Endothelial cell of umbilical vein (primary cell): ENCODE measurements at regions not wholly inside any gene's neighbourhood (a gene's known extent, or its start where the extent isn't known, plus 50 kb on each side); places are given as distances from the start of the nearest gene placed in this dataset.

ENCODE experiments used
- BruUV-seq: library from RNA; stranded (reverse); fragments of 400-500 nt; replicated peaks from 2 replicates; lab custom pipeline; 2021; lab: Mats Ljungman, UMichigan
- CTCF ChIA-PET: fragments of 300-600, 350-600 bp; sonication (Branson Sonifier 250); formaldehyde crosslinking; loops from one replicate; lab custom pipeline; 2021; ENCODE audit warnings: antibody characterized with exemption, inconsistent platforms; lab: Charles Lee
- POLR2A ChIA-PET: fragments of 300-600, 350-600 bp; sonication (Branson Sonifier 250); formaldehyde crosslinking; loops from one replicate; lab custom pipeline; 2021; ENCODE audit warnings: antibody characterized with exemption, inconsistent platforms; lab: Charles Lee
- DNase-seq: peaks from one replicate; pipeline ENCODE4 v3.0.0-alpha.2; 2011; ENCODE audit warnings: low read depth, low spot score
- FAIRE-seq: peaks from 2 replicates; lab custom pipeline; 2011; peaks lifted over from hg19 to GRCh38; lab: Jason Lieb, UNC
- H2AFZ ChIP-seq: 2 replicates; pipeline ENCODE4 v1.6.0; 2012; ENCODE audit warnings: low read depth, low read length, control low read depth, inconsistent platforms
- H3K27ac ChIP-seq: 2 replicates; pipeline ENCODE4 v1.5.1; 2011; ENCODE audit warnings: low read depth, mild to moderate bottlenecking, control low read depth, low read length, moderate library complexity; ENCODE audit not compliant: insufficient read depth
- H3K27me3 ChIP-seq, 2 experiments: 2 replicates each; pipeline versions ENCODE4 v1.6.0 to v1.6.1; 2011; ENCODE audit warnings: low read length in 2 of 2, mixed read lengths in 1 of 2; ENCODE audit not compliant: control insufficient read depth in 2 of 2, insufficient read depth in 2 of 2
- H3K36me3 ChIP-seq, 2 experiments: 2 replicates in 1 of 2; 3 replicates in 1 of 2; pipeline ENCODE4 v1.5.1; 2011; ENCODE audit warnings: low read length in 2 of 2, mild to moderate bottlenecking in 1 of 2, moderate library complexity in 1 of 2; ENCODE audit not compliant: control insufficient read depth in 2 of 2, insufficient read depth in 2 of 2; ENCODE audit errors: extremely low read depth in 1 of 2
- H3K4me1 ChIP-seq: 3 replicates; pipeline ENCODE4 v1.5.1; 2011; ENCODE audit warnings: mild to moderate bottlenecking, low read length; ENCODE audit not compliant: control insufficient read depth, insufficient read depth; ENCODE audit errors: extremely low read depth
- H3K4me2 ChIP-seq: 2 replicates; pipeline ENCODE4 v1.6.1; 2011; ENCODE audit warnings: low read length, control low read depth, mixed read lengths; ENCODE audit not compliant: insufficient read depth
- H3K4me3 ChIP-seq, 3 experiments: fragments of 200-600 bp in 1 of 3; sonication (generic), shearing (Covaris generic) in 1 of 3; replicated peaks in 1 of 3; 2 replicates each; pipeline ENCODE4 v1.5.1; 2011 to 2016; ENCODE audit warnings: control low read depth in 3 of 3, low read length in 3 of 3, mild to moderate bottlenecking in 2 of 3, inconsistent platforms in 1 of 3, low read depth in 1 of 3, moderate library complexity in 1 of 3; ENCODE audit not compliant: insufficient read depth in 1 of 3
- H3K79me2 ChIP-seq: 2 replicates; pipeline ENCODE4 v1.6.0; 2012; ENCODE audit warnings: low read length, inconsistent platforms; ENCODE audit not compliant: control insufficient read depth, insufficient read depth
- H3K9ac ChIP-seq: replicated peaks from 2 replicates; pipeline ENCODE3; 2011; ENCODE audit warnings: low read length, control low read depth; ENCODE audit not compliant: insufficient read depth; ENCODE audit errors: extremely low read depth
- H3K9me1 ChIP-seq: replicated peaks from 3 replicates; pipeline ENCODE4 v1.6.0; 2011; ENCODE audit warnings: mild to moderate bottlenecking, low read length; ENCODE audit not compliant: control insufficient read depth, insufficient read depth; ENCODE audit errors: extremely low read depth
- H3K9me3 ChIP-seq: replicated peaks from 2 replicates; pipeline ENCODE4 v1.5.1; 2012; ENCODE audit warnings: low read length, inconsistent platforms; ENCODE audit not compliant: control insufficient read depth, insufficient read depth
- H4K20me1 ChIP-seq: replicated peaks from 2 replicates; pipeline ENCODE3; 2011; ENCODE audit warnings: mild to moderate bottlenecking, low read length; ENCODE audit not compliant: control insufficient read depth, insufficient read depth; ENCODE audit errors: extremely low read depth
- EZH2 ChIP-seq: IDR thresholded peaks from 2 replicates; pipeline ENCODE4 v1.6.1; 2012; ENCODE audit warnings: borderline replicate concordance, low read depth, mild to moderate bottlenecking, moderate library complexity, low read length, inconsistent platforms; ENCODE audit not compliant: severe bottlenecking
- FOS ChIP-seq: IDR thresholded peaks from 2 replicates; pipeline ENCODE4 v1.6.1; 2011; ENCODE audit warnings: mild to moderate bottlenecking, low read length, moderate library complexity, borderline replicate concordance; ENCODE audit not compliant: insufficient read depth
- GATA2 ChIP-seq: IDR thresholded peaks from 2 replicates; pipeline ENCODE4 v1.7.0; 2011; ENCODE audit warnings: low read depth, mild to moderate bottlenecking, moderate library complexity, mixed read lengths, low read length; ENCODE audit not compliant: insufficient read length, insufficient read depth
- JUN ChIP-seq: IDR thresholded peaks from 2 replicates; pipeline ENCODE4 v1.6.1; 2011; ENCODE audit warnings: borderline replicate concordance, low read depth; ENCODE audit not compliant: insufficient read length, insufficient read depth
- MYC ChIP-seq: IDR thresholded peaks from one replicate; pipeline ENCODE4 v1.6.1; 2011; ENCODE audit warnings: mild to moderate bottlenecking, low read depth, low read length
- POLR2A ChIP-seq: IDR thresholded peaks from 2 replicates; pipeline ENCODE4 v1.6.1; 2012; ENCODE audit warnings: low read depth, mild to moderate bottlenecking, control low read depth, low read length
- POLR2AphosphoS5 ChIP-seq: IDR thresholded peaks from 2 replicates; pipeline ENCODE4 v1.6.1; 2012; ENCODE audit warnings: low read depth, mild to moderate bottlenecking, control low read depth, low read length, moderate library complexity; ENCODE audit not compliant: insufficient read depth
- dilution Hi-C: fragments of 300-500 bp; cut with MboI; formaldehyde crosslinking; loops from one replicate; pipeline ENCODE4 v1.15.0; 2019; ENCODE audit warnings: low sequenced_read_pairs; ENCODE audit not compliant: extremely low pct_ligation_motif_present
- intact Hi-C: fragments of 100-400 bp; cut with micrococcal nuclease; formaldehyde crosslinking; loops from one replicate; pipeline ENCODE4 v1.10.0; 2022
- TF ChIP-seq, protein P1 (sequence below), 2 donors: IDR thresholded peaks; 1 replicate in 1 of 2; 2 replicates in 1 of 2; pipeline ENCODE4 v1.5.1; 2011; ENCODE audit warnings: low read length in 2 of 2, mild to moderate bottlenecking in 2 of 2, moderate library complexity in 2 of 2, control low read depth in 1 of 2, inconsistent platforms in 1 of 2, low read depth in 1 of 2; ENCODE audit not compliant: insufficient read depth in 1 of 2; ENCODE audit errors: extremely low read depth in 1 of 2
- TF ChIP-seq, protein P2 (sequence below): IDR thresholded peaks from 2 replicates; pipeline ENCODE4 v1.6.1; 2011; ENCODE audit not compliant: insufficient read depth, insufficient read length

DNA sequence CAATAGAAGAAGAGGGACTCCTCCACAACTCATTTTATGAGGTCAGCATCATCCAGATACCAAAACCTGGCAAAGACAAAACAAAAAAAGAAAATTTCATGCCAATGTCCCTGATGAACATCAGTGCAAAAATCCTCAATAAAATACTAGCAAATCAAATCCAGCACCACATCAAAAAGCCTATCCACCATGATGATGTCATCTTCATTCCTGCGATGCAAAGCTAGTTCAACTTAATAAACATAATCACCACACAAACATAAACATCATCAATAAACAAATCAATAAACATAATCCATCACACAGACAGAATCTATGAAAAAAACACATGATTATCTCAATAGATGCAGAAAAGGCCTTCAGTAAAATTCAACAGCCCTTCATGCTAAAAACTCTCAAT, 342.1 kb downstream of the RSL24D1 start:
- no peak for FAIRE-seq

More for the DNA sequence above, 342.1 kb downstream of the RSL24D1 start:
- Histone ChIP-seq H3K4me2 (no peak overlapping the region), H3K27me3 (no peaks in the 10 kb centered on the region), H3K9me1 (no peaks in the 10 kb centered on the region), H3K27ac (no peak overlapping the region), H3K4me3 (no peak overlapping the region), H3K9me3 (no peaks in the 10 kb centered on the region), H3K36me3 (no peaks in the 10 kb centered on the region), H3K79me2 (no peaks in the 10 kb centered on the region), H2AFZ (no peak overlapping the region), H4K20me1 (no peaks in the 10 kb centered on the region), H3K9ac (no peak overlapping the region), H3K4me1 (no peaks in the 10 kb centered on the region)
- BruUV-seq = no TSS peak
- DNase-seq = no peak
- POLR2A ChIA-PET = no interaction called here
- CTCF ChIA-PET = no interaction called here
- intact Hi-C loops = no loop called here
- TF ChIP-seq POLR2AphosphoS5 = no peak
- TF ChIP-seq, protein P1, sequence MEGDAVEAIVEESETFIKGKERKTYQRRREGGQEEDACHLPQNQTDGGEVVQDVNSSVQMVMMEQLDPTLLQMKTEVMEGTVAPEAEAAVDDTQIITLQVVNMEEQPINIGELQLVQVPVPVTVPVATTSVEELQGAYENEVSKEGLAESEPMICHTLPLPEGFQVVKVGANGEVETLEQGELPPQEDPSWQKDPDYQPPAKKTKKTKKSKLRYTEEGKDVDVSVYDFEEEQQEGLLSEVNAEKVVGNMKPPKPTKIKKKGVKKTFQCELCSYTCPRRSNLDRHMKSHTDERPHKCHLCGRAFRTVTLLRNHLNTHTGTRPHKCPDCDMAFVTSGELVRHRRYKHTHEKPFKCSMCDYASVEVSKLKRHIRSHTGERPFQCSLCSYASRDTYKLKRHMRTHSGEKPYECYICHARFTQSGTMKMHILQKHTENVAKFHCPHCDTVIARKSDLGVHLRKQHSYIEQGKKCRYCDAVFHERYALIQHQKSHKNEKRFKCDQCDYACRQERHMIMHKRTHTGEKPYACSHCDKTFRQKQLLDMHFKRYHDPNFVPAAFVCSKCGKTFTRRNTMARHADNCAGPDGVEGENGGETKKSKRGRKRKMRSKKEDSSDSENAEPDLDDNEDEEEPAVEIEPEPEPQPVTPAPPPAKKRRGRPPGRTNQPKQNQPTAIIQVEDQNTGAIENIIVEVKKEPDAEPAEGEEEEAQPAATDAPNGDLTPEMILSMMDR (IDR thresholded peaks at IDR 0.05; ENCODE audit: extremely low read depth in 1 of 2, insufficient read depth in 1 of 2, low read depth in 1 of 2, low read length in 2 of 2) = no peak
- TF ChIP-seq EZH2 = no peak
- no peak for TF ChIP-seq POLR2A
- TF ChIP-seq JUN = no peak
- TF ChIP-seq, protein P2, sequence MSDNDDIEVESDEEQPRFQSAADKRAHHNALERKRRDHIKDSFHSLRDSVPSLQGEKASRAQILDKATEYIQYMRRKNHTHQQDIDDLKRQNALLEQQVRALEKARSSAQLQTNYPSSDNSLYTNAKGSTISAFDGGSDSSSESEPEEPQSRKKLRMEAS = no peak
- no peak for TF ChIP-seq MYC
- TF ChIP-seq GATA2 = no peak
- no peak for TF ChIP-seq FOS
- dilution Hi-C loops = no loop called here
